Cardiac muscle cell (in vitro differentiated cells and primary cell): ENCODE measurements at regions not wholly inside any gene's neighbourhood (a gene's known extent, or its start where the extent isn't known, plus 50 kb on each side); places are given as distances from the start of the nearest gene placed in this dataset.

Source experiments
- DNase-seq, 2 donors: peaks; one replicate each; pipeline versions ENCODE4 v3.0.0 to v3.0.0-alpha.2; 2010 to 2017; ENCODE audit warnings: low read depth in 1 of 2, low spot score in 1 of 2
- H3K27ac ChIP-seq: fragments of 200-600 bp; sonication (generic); 2 replicates; pipeline ENCODE4 v1.5.1; 2016
- H3K27me3 ChIP-seq: fragments of 200-600 bp; sonication (generic); 2 replicates; pipeline ENCODE4 v1.6.0; 2016; ENCODE audit warnings: control low read depth
- H3K36me3 ChIP-seq: fragments of 200-600 bp; sonication (generic); 2 replicates; pipeline ENCODE4 v1.5.1; 2016; ENCODE audit warnings: control low read depth
- H3K4me1 ChIP-seq: fragments of 200-600 bp; sonication (generic); 2 replicates; pipeline ENCODE4 v1.8.1; 2017; ENCODE audit warnings: low read depth, mild to moderate bottlenecking, mixed run types
- H3K4me3 ChIP-seq: fragments of 200-600 bp; sonication (generic); 2 replicates; pipeline ENCODE4 v1.5.1; 2016; ENCODE audit warnings: mild to moderate bottlenecking
- H3K9me3 ChIP-seq: fragments of 200-600 bp; sonication (generic); 2 replicates; pipeline ENCODE4 v1.5.1; 2017; ENCODE audit warnings: low read depth, mild to moderate bottlenecking, control low read depth
- TF ChIP-seq, protein P1 (sequence below): IDR thresholded peaks from 2 replicates; pipeline ENCODE4 v1.5.1; 2012; ENCODE audit warnings: low read depth, mild to moderate bottlenecking, low read length

DNA sequence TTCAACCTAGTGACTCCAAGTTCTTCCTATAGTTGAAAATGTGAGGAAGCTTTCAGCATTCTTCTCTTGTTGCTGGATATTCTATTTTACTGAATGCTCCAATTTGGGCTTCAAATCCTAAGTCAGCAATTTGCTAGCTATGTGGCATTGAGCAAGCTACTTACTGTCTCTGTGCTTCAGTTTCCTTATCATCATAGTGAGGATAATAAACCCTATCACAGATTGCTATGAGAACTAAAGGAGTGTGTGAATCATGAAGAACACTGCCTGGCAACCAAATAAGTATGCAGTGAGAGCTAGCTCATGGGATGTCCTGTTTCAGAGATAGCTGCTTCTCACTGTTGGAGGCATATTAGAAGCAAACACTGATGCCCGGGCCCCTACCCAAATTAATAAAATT is 163.8 kb upstream of the CDIN1 start:
- H3K4me3 ChIP-seq: no peak overlapping the region
- no peaks in the 10 kb centered on the region for H3K9me3 ChIP-seq
- peak in 1 of 2 donors; percentile 79 for DNase-seq
- TF ChIP-seq, protein P1, sequence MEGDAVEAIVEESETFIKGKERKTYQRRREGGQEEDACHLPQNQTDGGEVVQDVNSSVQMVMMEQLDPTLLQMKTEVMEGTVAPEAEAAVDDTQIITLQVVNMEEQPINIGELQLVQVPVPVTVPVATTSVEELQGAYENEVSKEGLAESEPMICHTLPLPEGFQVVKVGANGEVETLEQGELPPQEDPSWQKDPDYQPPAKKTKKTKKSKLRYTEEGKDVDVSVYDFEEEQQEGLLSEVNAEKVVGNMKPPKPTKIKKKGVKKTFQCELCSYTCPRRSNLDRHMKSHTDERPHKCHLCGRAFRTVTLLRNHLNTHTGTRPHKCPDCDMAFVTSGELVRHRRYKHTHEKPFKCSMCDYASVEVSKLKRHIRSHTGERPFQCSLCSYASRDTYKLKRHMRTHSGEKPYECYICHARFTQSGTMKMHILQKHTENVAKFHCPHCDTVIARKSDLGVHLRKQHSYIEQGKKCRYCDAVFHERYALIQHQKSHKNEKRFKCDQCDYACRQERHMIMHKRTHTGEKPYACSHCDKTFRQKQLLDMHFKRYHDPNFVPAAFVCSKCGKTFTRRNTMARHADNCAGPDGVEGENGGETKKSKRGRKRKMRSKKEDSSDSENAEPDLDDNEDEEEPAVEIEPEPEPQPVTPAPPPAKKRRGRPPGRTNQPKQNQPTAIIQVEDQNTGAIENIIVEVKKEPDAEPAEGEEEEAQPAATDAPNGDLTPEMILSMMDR: no peak
- H3K27me3 ChIP-seq: no peaks in the 10 kb centered on the region
- peaks cover 9% of the 10 kb centered on the region for H3K4me1 ChIP-seq
- H3K36me3 ChIP-seq: no peaks in the 10 kb centered on the region
- H3K27ac ChIP-seq: no peak overlapping the region

DNA sequence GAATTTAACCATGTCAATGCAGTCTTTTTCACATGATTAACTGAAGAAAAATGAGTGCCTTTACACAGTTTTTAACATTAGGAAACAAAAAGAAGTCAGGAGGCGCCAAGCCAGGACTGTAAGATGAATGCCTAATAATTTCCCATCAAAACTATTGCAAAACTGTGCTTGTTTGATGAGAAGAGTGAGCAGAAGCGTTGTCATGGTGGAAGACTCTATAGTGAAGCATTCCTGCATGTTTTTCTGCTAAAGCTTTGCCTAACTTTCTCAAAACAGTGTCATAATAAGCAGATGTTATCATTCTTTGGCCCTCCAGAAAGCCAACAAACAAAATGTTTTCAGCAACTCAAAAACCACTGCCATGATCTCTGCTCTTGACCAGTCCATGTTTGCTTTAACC is 156.8 kb upstream of the CDIN1 start:
- TF ChIP-seq, protein P1: no peak
- DNase-seq: no peak
- Histone ChIP-seq H3K9me3 (no peaks in the 10 kb centered on the region), H3K4me3 (no peak overlapping the region), H3K36me3 (no peaks in the 10 kb centered on the region), H3K27me3 (no peaks in the 10 kb centered on the region), H3K27ac (no peak overlapping the region), H3K4me1 (no peaks in the 10 kb centered on the region)

GRCh38 chr15:36426691-36427090 is 152.7 kb upstream of the CDIN1 start:
- no peaks in the 10 kb centered on the region for H3K4me1 ChIP-seq
- no peak overlapping the region for H3K27ac ChIP-seq
- no peaks in the 10 kb centered on the region for H3K9me3 ChIP-seq
- no peak for DNase-seq
- H3K4me3 ChIP-seq: no peak overlapping the region
- H3K27me3 ChIP-seq: no peaks in the 10 kb centered on the region
- no peaks in the 10 kb centered on the region for H3K36me3 ChIP-seq
- TF ChIP-seq, protein P1: no peak

- TF ChIP-seq, protein P1: no peak
- Histone ChIP-seq H3K27me3 (no peaks in the 10 kb centered on the region), H3K36me3 (no peaks in the 10 kb centered on the region), H3K27ac (no peak overlapping the region), H3K4me3 (no peak overlapping the region), H3K9me3 (no peaks in the 10 kb centered on the region), H3K4me1 (no peaks in the 10 kb centered on the region)
- DNase-seq: peak in 1 of 2 donors; percentile 97
Observed at GRCh38 chr15:36428102-36428845, 151.2 kb upstream of the CDIN1 start.

DNA sequence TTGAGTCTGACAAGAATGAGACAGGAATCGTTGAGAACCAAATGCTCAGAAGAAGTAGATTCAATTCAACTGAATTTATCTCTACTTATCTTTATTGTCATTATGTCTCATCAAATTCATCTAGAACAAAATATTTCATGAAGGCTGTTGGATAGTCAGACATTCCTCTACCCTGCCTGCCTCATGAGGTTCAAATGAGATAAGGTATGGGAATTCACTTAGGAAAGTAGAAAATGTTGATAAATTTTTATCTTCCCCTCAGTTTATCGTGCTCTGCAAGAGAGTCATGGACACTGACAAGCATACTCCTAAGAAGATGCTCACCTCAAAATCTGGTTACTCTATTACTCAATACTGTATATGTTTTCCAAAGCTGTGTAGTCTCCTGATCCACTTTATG is 149.7 kb upstream of the CDIN1 start:
- Histone ChIP-seq H3K4me1 (no peaks in the 10 kb centered on the region), H3K36me3 (no peaks in the 10 kb centered on the region), H3K27me3 (no peaks in the 10 kb centered on the region), H3K4me3 (no peak overlapping the region), H3K9me3 (no peaks in the 10 kb centered on the region), H3K27ac (no peak overlapping the region)
- no peak for DNase-seq
- TF ChIP-seq, protein P1: no peak
